ENCODE measurements at regions not wholly inside any gene's neighbourhood (a gene's known extent, or its start where the extent isn't known, plus 50 kb on each side); places are given as distances from the start of the nearest gene placed in this dataset.
"Not testable (repeated sequence)": the region's sequence is repeated elsewhere in the genome, so short reads cannot be mapped to it uniquely, and the experiment has no call there.

GRCh38 chr20:29687438-29687837 is 1570.0 kb upstream of the DEFB115 start:
- DNase-seq: no peak

GRCh38 chr20:29689411-29690225 is 1567.8 kb upstream of the DEFB115 start:
- no peak for DNase-seq

GRCh38 chr20:29690274-29690673 is 1567.2 kb upstream of the DEFB115 start:
- DNase-seq: no peak

GRCh38 chr20:29740601-29740950 is 1516.9 kb upstream of the DEFB115 start:
- no peak for DNase-seq

GRCh38 chr20:29740951-29741593 is 1516.4 kb upstream of the DEFB115 start:
- DNase-seq: no peak

- DNase-seq: no peak
These were observed 1515.9 kb upstream of the DEFB115 start for GRCh38 chr20:29741594-29741893.

GRCh38 chr20:29741894-29742698 is 1515.4 kb upstream of the DEFB115 start:
- no peak for DNase-seq

GRCh38 chr20:29742699-29743100 is 1514.8 kb upstream of the DEFB115 start:
- no peak for DNase-seq

- DNase-seq: no peak
These were observed 1514.1 kb upstream of the DEFB115 start for GRCh38 chr20:29743101-29743931.

- no peak for DNase-seq
These were observed 1513.4 kb upstream of the DEFB115 start for GRCh38 chr20:29744071-29744470.

- not testable (repeated sequence) for DNase-seq
These were observed 1511.8 kb upstream of the DEFB115 start for GRCh38 chr20:29745534-29746245.

GRCh38 chr20:29750268-29750899 is 1507.1 kb upstream of the DEFB115 start:
- no peak for DNase-seq

- DNase-seq: not testable (repeated sequence)
These were observed 1504.6 kb upstream of the DEFB115 start for GRCh38 chr20:29752644-29753425.

- DNase-seq: not testable (repeated sequence)
These were observed 1504.1 kb upstream of the DEFB115 start for GRCh38 chr20:29753426-29753746.

- DNase-seq: not testable (repeated sequence)
These were observed 1503.6 kb upstream of the DEFB115 start for GRCh38 chr20:29753879-29754278.

GRCh38 chr20:29755854-29756498 is 1501.5 kb upstream of the DEFB115 start:
- DNase-seq: not testable (repeated sequence)

GRCh38 chr20:29756664-29757063 is 1500.8 kb upstream of the DEFB115 start:
- DNase-seq: no peak

GRCh38 chr20:29761621-29762385 is 1495.7 kb upstream of the DEFB115 start:
- not testable (repeated sequence) for DNase-seq

- DNase-seq: no peak
These were observed 1494.8 kb upstream of the DEFB115 start for GRCh38 chr20:29762620-29763019.
